ENCODE measurements at regions not wholly inside any gene's neighbourhood (a gene's known extent, or its start where the extent isn't known, plus 50 kb on each side); places are given as distances from the start of the nearest gene placed in this dataset.

GRCh38 chr3:139199421-139200010 is 144.3 kb upstream of the MRPS22 start:
- in situ Hi-C loops (cut with MboI; ENCODE audit: low sequenced_read_pairs) (no loop called here), intact Hi-C loops (cut with micrococcal nuclease) (no loop called here), dilution Hi-C loops (cut with HindIII; ENCODE audit: low sequenced_read_pairs, unreplicated experiment) (no loop called here)
- H3K14ac ChIP-seq (replicated peaks; ENCODE audit: low read depth, low read length), result no peak overlapping the region
- H2BK15ac ChIP-seq (ENCODE audit: low read depth, low read length), result no peak overlapping the region
- no peak overlapping the region for H3K4ac ChIP-seq (ENCODE audit: low read depth, low read length)
- H2AK9ac ChIP-seq (replicated peaks; ENCODE audit: low read depth, low read length, poor library complexity), result no peak overlapping the region
- H3K56ac ChIP-seq (ENCODE audit: extremely low read depth, insufficient read depth, low read length), result no peak overlapping the region
- no peak overlapping the region for H3K23ac ChIP-seq (ENCODE audit: low read depth, low read length)
- H4K8ac ChIP-seq (ENCODE audit: low read depth in 2 of 2, low read length in 2 of 2), result no peak overlapping the region
- no peaks in the 10 kb centered on the region; the same call in 1 of the 2 replicates for H3K27me3 ChIP-seq (ENCODE audit: control insufficient read depth, insufficient read depth, low read length)
- ATAC-seq (ENCODE audit: low read depth) (peak; percentile 48), DNase-seq (no peak)
- no peak overlapping the region for H3K18ac ChIP-seq (ENCODE audit: low read depth, low read length)
- no peak overlapping the region for H2BK20ac ChIP-seq (ENCODE audit: low read depth, low read length)
- no peak overlapping the region for H3K27ac ChIP-seq (ENCODE audit: insufficient read depth, low read length)
- H4K5ac ChIP-seq (ENCODE audit: low read depth, low read length), result no peak overlapping the region
- H2AFZ ChIP-seq (replicated peaks; ENCODE audit: low read length, poor library complexity), result no peak overlapping the region
- H3K4me1 ChIP-seq (ENCODE audit: control insufficient read depth, insufficient read depth, low read length), result no peaks in the 10 kb centered on the region
- no peak overlapping the region for H2AK5ac ChIP-seq (ENCODE audit: low read depth, low read length)
- H3K9me3 ChIP-seq (ENCODE audit: control insufficient read depth, insufficient read depth, low read length), result no peaks in the 10 kb centered on the region
- BruUV-seq (replicated peaks), result no TSS peak
- no peaks in the 10 kb centered on the region for H3K36me3 ChIP-seq (ENCODE audit: control insufficient read depth, insufficient read depth, low read length)
- H4K20me1 ChIP-seq (ENCODE audit: insufficient read depth, low read length), result no peaks in the 10 kb centered on the region
- TF ChIP-seq NFE2L2 (IDR thresholded peaks at IDR 0.05; ENCODE audit: low read depth, low read length), result no peak
- no peak for TF ChIP-seq MAZ (IDR thresholded peaks at IDR 0.05; ENCODE audit: borderline replicate concordance, low read depth, low read length)
- no peak for TF ChIP-seq MXI1 (IDR thresholded peaks at IDR 0.05; ENCODE audit: borderline replicate concordance, low read depth, low read length)
- no peak for TF ChIP-seq SMC3 (IDR thresholded peaks at IDR 0.05; ENCODE audit: low read depth, low read length)
- no peak for TF ChIP-seq POLR2A (IDR thresholded peaks at IDR 0.05; ENCODE audit: low read depth, low read length)
- TF ChIP-seq, protein P1, sequence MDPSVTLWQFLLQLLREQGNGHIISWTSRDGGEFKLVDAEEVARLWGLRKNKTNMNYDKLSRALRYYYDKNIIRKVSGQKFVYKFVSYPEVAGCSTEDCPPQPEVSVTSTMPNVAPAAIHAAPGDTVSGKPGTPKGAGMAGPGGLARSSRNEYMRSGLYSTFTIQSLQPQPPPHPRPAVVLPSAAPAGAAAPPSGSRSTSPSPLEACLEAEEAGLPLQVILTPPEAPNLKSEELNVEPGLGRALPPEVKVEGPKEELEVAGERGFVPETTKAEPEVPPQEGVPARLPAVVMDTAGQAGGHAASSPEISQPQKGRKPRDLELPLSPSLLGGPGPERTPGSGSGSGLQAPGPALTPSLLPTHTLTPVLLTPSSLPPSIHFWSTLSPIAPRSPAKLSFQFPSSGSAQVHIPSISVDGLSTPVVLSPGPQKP (IDR thresholded peaks at IDR 0.05; ENCODE audit: borderline replicate concordance, low read depth, low read length), result no peak
- TF ChIP-seq USF2 (IDR thresholded peaks at IDR 0.05; ENCODE audit: low read depth, low read length), result no peak
- TF ChIP-seq RCOR1 (IDR thresholded peaks at IDR 0.05; ENCODE audit: insufficient replicate concordance, low read length), result no peak
- no peak for TF ChIP-seq RAD21 (IDR thresholded peaks at IDR 0.05; ENCODE audit: low read length)
- TF ChIP-seq RFX5 (IDR thresholded peaks at IDR 0.05; ENCODE audit: low read depth, low read length), result no peak
- TF ChIP-seq FOS (IDR thresholded peaks at IDR 0.05; ENCODE audit: low read depth, low read length), result no peak
- no peak for TF ChIP-seq BHLHE40 (IDR thresholded peaks at IDR 0.05; ENCODE audit: low read depth, low read length)
- no peak for TF ChIP-seq CEBPB (IDR thresholded peaks at IDR 0.05; ENCODE audit: low read depth, low read length)
- TF ChIP-seq MAFK (IDR thresholded peaks at IDR 0.05; ENCODE audit: low read depth, low read length), result no peak
- no peak for TF ChIP-seq CHD1 (IDR thresholded peaks at IDR 0.05; ENCODE audit: low read depth, low read length)
- TF ChIP-seq CTCF (conservative IDR thresholded peaks at IDR 0.05; ENCODE audit: low read depth, low read length), result no peak
- ChIA-PET POLR2A (ENCODE audit: unreplicated experiment) (no interaction called here), CTCF (no interaction called here)
- no peaks in the 10 kb centered on the region for H3K79me1 ChIP-seq (ENCODE audit: low read depth in 1 of 2, low read length in 2 of 2)
- no peak overlapping the region for H3K9ac ChIP-seq (ENCODE audit: low read depth, low read length)
- H4K91ac ChIP-seq (ENCODE audit: insufficient read depth, low read depth, low read length), result no peak overlapping the region
- H3K4me2 ChIP-seq (ENCODE audit: low read depth, low read length), result no peak overlapping the region
- H2BK5ac ChIP-seq (ENCODE audit: low read depth, low read length, poor library complexity, severe bottlenecking), result no peak overlapping the region
- no CpG with 5 or more reads among the region's 3 CpGs for WGBS, 2 experiments (ENCODE audit: extremely low coverage in 2 of 2, insufficient read length in 1 of 2)
- no peak overlapping the region for H3K4me3 ChIP-seq (ENCODE audit: insufficient read depth, low read depth, low read length)
- no peaks in the 10 kb centered on the region for H3K9me1 ChIP-seq (ENCODE audit: insufficient read depth, low read length)
- no peak overlapping the region for H2BK120ac ChIP-seq (ENCODE audit: low read depth, low read length)

All from IMR-90 (cell line).